SK-N-SH treated with all-trans-retinoic acid at 6 μM for 48 hours (cell line): ENCODE measurements at regions not wholly inside any gene's neighbourhood (a gene's known extent, or its start where the extent isn't known, plus 50 kb on each side); places are given as distances from the start of the nearest gene placed in this dataset.

ENCODE experiments used
- ATAC-seq: fragments of 200-7000 bp; cut with Tn5 transposase; 3 replicates; pipeline ENCODE4 v1.9.1; 2020; ENCODE audit warnings: mild to moderate bottlenecking, moderate library complexity
- ARNTL ChIP-seq: fragments of 450-650 bp; formaldehyde crosslinking; IDR thresholded peaks from 2 replicates; pipeline ENCODE4 v1.5.0; 2020; ENCODE audit warnings: low read depth, mild to moderate bottlenecking, moderate library complexity, borderline replicate concordance
- CREB5 ChIP-seq: fragments of 250-450 bp; sonication (Bioruptor Pico); IDR thresholded peaks from 2 replicates; pipeline ENCODE4 v1.5.1; 2020; ENCODE audit warnings: low read depth, mild to moderate bottlenecking, moderate library complexity
- CSDC2 ChIP-seq: fragments of 250-450 bp; sonication (Bioruptor Pico); IDR thresholded peaks from 2 replicates; pipeline ENCODE4 v1.5.0; 2020; ENCODE audit warnings: mild to moderate bottlenecking, moderate library complexity
- ESRRG ChIP-seq: fragments of 250-450 bp; sonication (Bioruptor Pico); IDR thresholded peaks from 2 replicates; pipeline ENCODE4 v1.6.1; 2021; ENCODE audit warnings: mild to moderate bottlenecking
- GLIS3 ChIP-seq: fragments of 250-450 bp; sonication (Bioruptor Pico); IDR thresholded peaks from 2 replicates; pipeline ENCODE4 v1.5.0; 2020; ENCODE audit warnings: mild to moderate bottlenecking, moderate library complexity
- ISL1 ChIP-seq: fragments of 250-450 bp; sonication (Bioruptor Pico); IDR thresholded peaks from 2 replicates; pipeline ENCODE4 v2.1.2; 2022; ENCODE audit warnings: mild to moderate bottlenecking, moderate library complexity
- PATZ1 ChIP-seq: fragments of 250-450 bp; sonication (Bioruptor Pico); IDR thresholded peaks from 2 replicates; pipeline ENCODE4 v1.8.0; 2020; ENCODE audit warnings: mild to moderate bottlenecking, moderate library complexity, borderline replicate concordance
- POU6F1 ChIP-seq: fragments of 250-450 bp; sonication (Bioruptor Pico); IDR thresholded peaks from 2 replicates; pipeline ENCODE4 v1.8.0; 2021; ENCODE audit warnings: low read depth, mild to moderate bottlenecking, moderate library complexity, borderline replicate concordance
- PPARA ChIP-seq: fragments of 250-450 bp; sonication (Bioruptor Pico); IDR thresholded peaks from 2 replicates; pipeline ENCODE4 v1.5.0; 2020; ENCODE audit warnings: mild to moderate bottlenecking, borderline replicate concordance
- RARB ChIP-seq: fragments of 250-450 bp; sonication (Bioruptor Pico); IDR thresholded peaks from 2 replicates; pipeline ENCODE4 v1.8.0; 2021; ENCODE audit warnings: mild to moderate bottlenecking, moderate library complexity
- SNAI2 ChIP-seq: fragments of 250-450 bp; sonication (Bioruptor Pico); IDR thresholded peaks from 2 replicates; pipeline ENCODE4 v1.5.0; 2020; ENCODE audit warnings: mild to moderate bottlenecking, moderate library complexity
- TCF4 ChIP-seq: fragments of 250-450 bp; sonication (Bioruptor Pico); IDR thresholded peaks from 2 replicates; pipeline ENCODE4 v1.8.0; 2021; ENCODE audit warnings: mild to moderate bottlenecking, moderate library complexity, borderline replicate concordance
- TOX ChIP-seq: fragments of 250-450 bp; sonication (Bioruptor Pico); IDR thresholded peaks from 2 replicates; pipeline ENCODE4 v1.8.0; 2021; ENCODE audit warnings: mild to moderate bottlenecking, moderate library complexity, borderline replicate concordance
- TSHZ2 ChIP-seq: fragments of 250-450 bp; sonication (Bioruptor Pico); IDR thresholded peaks from 2 replicates; pipeline ENCODE4 v1.5.0; 2020; ENCODE audit warnings: mild to moderate bottlenecking, moderate library complexity
- ZC3H10 ChIP-seq: fragments of 250-450 bp; sonication (Bioruptor Pico); IDR thresholded peaks from 2 replicates; pipeline ENCODE4 v1.5.1; 2021; ENCODE audit warnings: mild to moderate bottlenecking, moderate library complexity
- ZFP3 ChIP-seq: fragments of 250-450 bp; sonication (Bioruptor Pico); IDR thresholded peaks from 2 replicates; pipeline ENCODE4 v1.5.0; 2020; ENCODE audit warnings: mild to moderate bottlenecking, moderate library complexity
- ZFP30 ChIP-seq: fragments of 450-650 bp; formaldehyde crosslinking; IDR thresholded peaks from 2 replicates; pipeline ENCODE4 v1.5.0; 2022; ENCODE audit warnings: mild to moderate bottlenecking, moderate library complexity
- ZNF565 ChIP-seq: fragments of 450-650 bp; formaldehyde crosslinking; conservative IDR thresholded peaks from 2 replicates; pipeline ENCODE4 v1.5.0; 2020; ENCODE audit warnings: low read depth, mild to moderate bottlenecking, moderate library complexity
- ZNF70 ChIP-seq: fragments of 450-650 bp; formaldehyde crosslinking; IDR thresholded peaks from 2 replicates; pipeline ENCODE4 v1.5.0; 2020; ENCODE audit warnings: mild to moderate bottlenecking, moderate library complexity
- ZNF8 ChIP-seq: fragments of 450-650 bp; formaldehyde crosslinking; IDR thresholded peaks from 2 replicates; pipeline ENCODE4 v1.5.0; 2020; ENCODE audit warnings: mild to moderate bottlenecking, moderate library complexity

GRCh38 chr13:111421216-111421615 lies 100.8 kb downstream of the TEX29 start:
- TF ChIP-seq TOX = no peak
- TF ChIP-seq ZNF70 (CRISPR knock-in tag) = no peak
- TF ChIP-seq ZC3H10 (CRISPR knock-in tag) = no peak
- no peak for ATAC-seq

- no peak for ATAC-seq
- TF ChIP-seq ZFP30 (CRISPR knock-in tag) (no peak), RARB (CRISPR knock-in tag) (no peak), ZNF70 (CRISPR knock-in tag) (no peak), ZNF8 (CRISPR knock-in tag) (no peak), ESRRG (CRISPR knock-in tag) (no peak), POU6F1 (no peak), ZC3H10 (CRISPR knock-in tag) (no peak), ZFP3 (CRISPR knock-in tag) (no peak), CSDC2 (CRISPR knock-in tag) (no peak), ISL1 (no peak), ARNTL (no peak), PPARA (no peak)
Measured at GRCh38 chr13:111422348-111422747, 101.9 kb downstream of the TEX29 start.

- no peak for TF ChIP-seq PATZ1
- TF ChIP-seq SNAI2 (CRISPR knock-in tag) = no peak
- TF ChIP-seq TCF4 (CRISPR knock-in tag) = no peak
- no peak for TF ChIP-seq RARB (CRISPR knock-in tag)
- no peak for TF ChIP-seq ZFP30 (CRISPR knock-in tag)
- TF ChIP-seq ZNF565 (CRISPR knock-in tag) = no peak
- TF ChIP-seq TOX = no peak
- TF ChIP-seq ZC3H10 (CRISPR knock-in tag) = no peak
- no peak for TF ChIP-seq POU6F1
- no peak for ATAC-seq
Measured at GRCh38 chr13:111423168-111423785, 102.8 kb downstream of the TEX29 start.

GRCh38 chr13:111424134-111424533 lies 103.7 kb downstream of the TEX29 start:
- ATAC-seq = no peak
- TF ChIP-seq GLIS3 (CRISPR knock-in tag) = no peak
- TF ChIP-seq PPARA = no peak
- no peak for TF ChIP-seq RARB (CRISPR knock-in tag)
- TF ChIP-seq POU6F1 = no peak
- no peak for TF ChIP-seq ZNF70 (CRISPR knock-in tag)

GRCh38 chr13:111425326-111425725 lies 104.9 kb downstream of the TEX29 start:
- no peak for ATAC-seq
- TF ChIP-seq TOX (no peak), ZFP3 (CRISPR knock-in tag) (no peak), RARB (CRISPR knock-in tag) (no peak), TSHZ2 (CRISPR knock-in tag) (no peak), CREB5 (CRISPR knock-in tag) (no peak), ARNTL (no peak), ESRRG (CRISPR knock-in tag) (no peak), PATZ1 (no peak), GLIS3 (CRISPR knock-in tag) (no peak)
